ENCODE measurements at regions not wholly inside any gene's neighbourhood (a gene's known extent, or its start where the extent isn't known, plus 50 kb on each side); places are given as distances from the start of the nearest gene placed in this dataset.

DNA sequence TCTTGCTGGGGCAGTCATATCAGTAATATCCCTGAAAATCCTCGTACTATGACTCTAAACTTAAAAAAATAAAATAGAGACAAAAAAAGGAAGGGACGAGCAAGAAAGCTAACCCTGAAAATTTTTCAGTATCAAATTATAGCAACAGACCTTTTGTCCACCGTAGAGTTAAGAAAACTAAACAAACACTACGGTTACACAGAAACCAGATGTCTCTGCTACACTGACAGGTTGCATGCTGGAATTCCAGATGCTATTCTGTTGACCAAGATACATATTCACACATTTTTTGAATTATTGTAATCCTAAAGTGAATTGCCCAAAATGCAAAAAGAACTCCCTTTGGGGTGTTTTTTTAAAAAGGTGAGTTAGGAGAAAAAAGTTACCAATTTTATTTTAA is 66.9 kb upstream of the SELENOP start:
- Histone ChIP-seq H3K79me1 (ENCODE audit: low read depth, low read length) (no peaks in the 10 kb centered on the region), H3K4me2 (ENCODE audit: insufficient read depth in 1 of 2, low read depth in 2 of 2, low read length in 2 of 2) (no peak overlapping the region), H2BK12ac (ENCODE audit: low read depth, low read length) (no peak overlapping the region), H2BK15ac (ENCODE audit: low read length) (no peak overlapping the region), H3K23ac (ENCODE audit: insufficient read length) (no peak overlapping the region), H3K23me2 (ENCODE audit: low read depth, low read length) (no peaks in the 10 kb centered on the region; the same call in 1 of the 2 replicates), H2BK120ac (replicated peaks; ENCODE audit: low read depth, low read length) (no peak overlapping the region), H3K4me1 (replicated peaks in 1 of 4; ENCODE audit: control insufficient read depth in 3 of 4, insufficient read depth in 4 of 4, low read length in 3 of 4) (no peaks in the 10 kb centered on the region), H3K14ac (ENCODE audit: insufficient read length) (no peak overlapping the region), H2AFZ (ENCODE audit: low read length) (no peak overlapping the region), H3K79me2 (ENCODE audit: control insufficient read depth in 1 of 2, insufficient read depth in 2 of 2, low read length in 2 of 2) (no peaks in the 10 kb centered on the region), H3K4ac (replicated peaks; ENCODE audit: insufficient read length, low read depth, low read length) (no peak overlapping the region), H3K4me3 (ENCODE audit: extremely low read depth in 1 of 4, insufficient read depth in 2 of 4, low read depth in 3 of 4, low read length in 4 of 4) (no peak overlapping the region), H2BK20ac (ENCODE audit: low read length) (no peak overlapping the region), H3K18ac (ENCODE audit: extremely low read depth, low read length) (no peak overlapping the region), H4K20me1 (replicated peaks in 1 of 2; ENCODE audit: control insufficient read depth in 1 of 2, insufficient read depth in 2 of 2, low read length in 2 of 2) (no peaks in the 10 kb centered on the region), H3K56ac (replicated peaks; ENCODE audit: insufficient read length, low read depth, low read length) (no peak overlapping the region), H3K9ac (replicated peaks in 1 of 4; ENCODE audit: extremely low read depth in 1 of 4, low read depth in 3 of 4, low read length in 3 of 4) (no peak overlapping the region), H2BK5ac (ENCODE audit: low read depth, low read length) (no peak overlapping the region), H3K9me3 (ENCODE audit: insufficient read depth in 2 of 2, low read depth in 1 of 2, low read length in 1 of 2) (no peaks in the 10 kb centered on the region), H4K91ac (replicated peaks; ENCODE audit: insufficient read length, low read length) (no peak overlapping the region), H3K36me3 (ENCODE audit: control insufficient read depth in 2 of 4, insufficient read depth in 4 of 4, low read length in 3 of 4) (no peaks in the 10 kb centered on the region), H2AK5ac (ENCODE audit: low read depth, low read length) (no peak overlapping the region), H3K27ac (ENCODE audit: low read depth, low read length) (no peak overlapping the region), H4K5ac (ENCODE audit: insufficient read length, low read depth, low read length) (no peak overlapping the region), H4K8ac (ENCODE audit: extremely low read depth, insufficient read depth, low read length) (no peak overlapping the region), H3K27me3 (replicated peaks in 1 of 4; ENCODE audit: control insufficient read depth in 3 of 4, extremely low read depth in 1 of 4, insufficient read depth in 3 of 4, low read length in 3 of 4) (no peaks in the 10 kb centered on the region)
- DNase-seq (ENCODE audit: low read depth in 1 of 2, low spot score in 2 of 2): no peak
- FAIRE-seq: no peak
- ChIA-PET POLR2A (ENCODE audit: partially characterized antibody) (no interaction called here), CTCF (ENCODE audit: partially characterized antibody) (interaction anchor here (1.0 to 6.6 kb wide), 8 partner anchors 10 to 295 kb away, joined by 3 to 31 read pairs (median 4); no protein-coding TSS in a partner anchor)
- 89% methylated on average over 4 of the region's 4 CpGs; no CpG with 5 or more reads in 1 of the 2 experiments for whole genome bisulfite sequencing, 2 experiments (ENCODE audit: extremely low coverage in 1 of 2, insufficient coverage in 1 of 2, insufficient read length in 1 of 2, insufficient replicate concordance in 2 of 2, low coverage in 1 of 2, low lambda C conversion rate in 2 of 2, missing lambda C conversion rate in 1 of 2)
- TF ChIP-seq TBP (IDR thresholded peaks at IDR 0.05; ENCODE audit: low read depth, low read length): no peak
- no peak for TF ChIP-seq POLR2AphosphoS5 (IDR thresholded peaks at IDR 0.05; ENCODE audit: low read depth, low read length)
